HepG2 (cell line): ENCODE measurements at regions not wholly inside any gene's neighbourhood (a gene's known extent, or its start where the extent isn't known, plus 50 kb on each side); places are given as distances from the start of the nearest gene placed in this dataset.

Source experiments
- ATAC-seq: fragments of 200-7000 bp; cut with Tn5 transposase; 3 replicates; pipeline ENCODE4 v1.9.1; 2020; ENCODE audit warnings: mild to moderate bottlenecking, moderate library complexity
- BruUV-seq: library from RNA; stranded (reverse); fragments of 400-500 nt; replicated peaks from 2 replicates; lab custom pipeline; 2021; lab: Mats Ljungman, UMichigan
- CTCF ChIA-PET: fragments of 300-600 bp; formaldehyde crosslinking; extraction: SDS; loops from one replicate; lab custom pipeline; 2021; ENCODE audit warnings: low total read pairs, inconsistent platforms, low intra/inter-chr PET ratio; lab: Yijun Ruan, JAX
- POLR2A ChIA-PET: fragments of 350-600 bp; sonication (Branson Sonifier 250); formaldehyde crosslinking; loops from one replicate; lab custom pipeline; 2020; ENCODE audit warnings: antibody characterized with exemption, inconsistent platforms; lab: Yijun Ruan, JAX
- DNase-seq: peaks from one replicate; pipeline ENCODE4 v3.0.0-alpha.2; 2015; ENCODE audit warnings: low spot score
- FAIRE-seq: peaks from 3 replicates; lab custom pipeline; 2011; peaks lifted over from hg19 to GRCh38; lab: Jason Lieb, UNC
- H2AFZ ChIP-seq: one replicate; pipeline ENCODE4 v1.6.1; 2011; ENCODE audit warnings: low read length, inconsistent platforms
- H3K27ac ChIP-seq: fragments of 300-600 bp; 3 replicates; pipeline ENCODE4 v1.8.0; 2011; ENCODE audit warnings: mixed run types, mild to moderate bottlenecking, mixed read lengths, low read length, inconsistent platforms; ENCODE audit not compliant: insufficient read depth; ENCODE audit errors: extremely low read length
- H3K27me3 ChIP-seq, 2 experiments: fragments of 200-600 bp in 1 of 2; 2 replicates in 1 of 2; 3 replicates in 1 of 2; pipeline versions ENCODE4 v1.6.0 to v1.8.0; 2011; ENCODE audit warnings: low read length in 2 of 2, mild to moderate bottlenecking in 2 of 2, moderate library complexity in 2 of 2, inconsistent platforms in 1 of 2; ENCODE audit not compliant: insufficient read depth in 2 of 2, control insufficient read depth in 1 of 2
- H3K36me3 ChIP-seq, 2 experiments: fragments of 200-600 bp in 1 of 2; replicated peaks in 1 of 2; 2 replicates in 1 of 2; 3 replicates in 1 of 2; pipeline versions ENCODE4 v1.5.1 to v1.8.0; 2011; ENCODE audit warnings: low read length in 2 of 2, inconsistent platforms in 1 of 2; ENCODE audit not compliant: insufficient read depth in 2 of 2, control insufficient read depth in 1 of 2
- H3K4me1 ChIP-seq: 2 replicates; pipeline ENCODE4 v1.5.1; 2012; ENCODE audit warnings: low read length, inconsistent platforms; ENCODE audit not compliant: insufficient read depth
- H3K4me2 ChIP-seq: 2 replicates; pipeline ENCODE4 v1.6.0; 2011; ENCODE audit warnings: low read depth, low read length, inconsistent platforms
- H3K4me3 ChIP-seq, 3 experiments: fragments of 200-600 bp in 1 of 3; sonication (generic), shearing (Covaris generic) in 1 of 3; replicated peaks in 1 of 3; 2 replicates each; pipeline ENCODE4 v1.5.1; 2011 to 2016; ENCODE audit warnings: low read length in 3 of 3, inconsistent platforms in 2 of 3, low read depth in 2 of 3, mild to moderate bottlenecking in 2 of 3, control low read depth in 1 of 3, mixed read lengths in 1 of 3; ENCODE audit not compliant: insufficient read depth in 1 of 3
- H3K79me2 ChIP-seq: one replicate; pipeline ENCODE4 v1.6.1; 2011; ENCODE audit warnings: low read length, inconsistent platforms; ENCODE audit not compliant: insufficient read depth
- H3K9ac ChIP-seq: 2 replicates; pipeline ENCODE4 v1.6.0; 2011; ENCODE audit warnings: mild to moderate bottlenecking, low read depth, low read length, inconsistent platforms; ENCODE audit not compliant: insufficient read depth
- H3K9me3 ChIP-seq: 2 replicates; pipeline ENCODE4 v1.5.1; 2012; ENCODE audit warnings: mild to moderate bottlenecking, low read length
- H4K20me1 ChIP-seq: 2 replicates; pipeline ENCODE4 v1.6.0; 2011; ENCODE audit warnings: inconsistent platforms, mild to moderate bottlenecking, low read length, moderate library complexity; ENCODE audit not compliant: insufficient read depth
- CAMTA2 ChIP-seq: sonication (generic); formaldehyde crosslinking; IDR thresholded peaks from 2 replicates; pipeline ENCODE4 v1.4.0; 2020; ENCODE audit warnings: mild to moderate bottlenecking, missing genetic modification reagents, borderline replicate concordance
- CC2D1A ChIP-seq: sonication (generic); formaldehyde crosslinking; IDR thresholded peaks from 2 replicates; pipeline ENCODE4 v1.8.1; 2023; ENCODE audit warnings: mild to moderate bottlenecking, missing genetic modification reagents
- ERF ChIP-seq: IDR thresholded peaks from 2 replicates; pipeline ENCODE4 v1.6.1; 2018; ENCODE audit warnings: missing biosample characterization, missing genetic modification reagents
- HNRNPLL ChIP-seq: fragments of 200-400 bp; formaldehyde crosslinking; IDR thresholded peaks from 2 replicates; pipeline ENCODE4 v1.6.1; 2017; ENCODE audit warnings: mild to moderate bottlenecking, low read depth, low read length; ENCODE audit not compliant: poor library complexity, severe bottlenecking
- HNRNPUL1 ChIP-seq: fragments of 200-400 bp; formaldehyde crosslinking; IDR thresholded peaks from 2 replicates; pipeline ENCODE4 v1.6.1; 2017; ENCODE audit warnings: low read depth, mild to moderate bottlenecking, low read length, moderate library complexity
- MXI1 ChIP-seq: IDR thresholded peaks from 3 replicates; pipeline ENCODE4 v1.6.1; 2012; ENCODE audit warnings: low read depth, low read length, inconsistent platforms, borderline replicate concordance
- U2AF1 ChIP-seq: fragments of 200-400 bp; formaldehyde crosslinking; optimal IDR thresholded peaks from 2 replicates; pipeline ENCODE3; 2017; ENCODE audit warnings: mild to moderate bottlenecking, low read depth, low read length
- WIZ ChIP-seq: sonication (generic); formaldehyde crosslinking; IDR thresholded peaks from 2 replicates; pipeline ENCODE4 v1.5.1; 2020; ENCODE audit warnings: mild to moderate bottlenecking, missing genetic modification reagents
- ZNF766 ChIP-seq: sonication (generic); formaldehyde crosslinking; IDR thresholded peaks from 2 replicates; pipeline ENCODE4 v1.5.0; 2020; ENCODE audit warnings: missing genetic modification reagents, borderline replicate concordance
- ZSCAN12 ChIP-seq: sonication (generic); formaldehyde crosslinking; IDR thresholded peaks from 2 replicates; pipeline ENCODE4 v1.9.0; 2021; ENCODE audit warnings: mild to moderate bottlenecking, missing genetic modification reagents
- WGBS: methylation state at CpG from one replicate; pipeline ENCODE4 v1.1.6; 2017; ENCODE audit warnings: low lambda C conversion rate; 5-methylcytosine and 5-hydroxymethylcytosine counted together
- in situ Hi-C: cut with HindIII; loops from 2 replicates; pipeline ENCODE4 v1.10.0; 2017; ENCODE audit warnings: low pct_unique_long_range_greater_than_20kb; ENCODE audit not compliant: extremely low pct_ligation_motif_present
- intact Hi-C: fragments of 100-400 bp; cut with micrococcal nuclease; formaldehyde crosslinking; loops from one replicate; pipeline ENCODE4 v1.10.0; 2022; ENCODE audit not compliant: unreplicated experiment
- TF ChIP-seq, protein P1 (sequence below): sonication (generic); formaldehyde crosslinking; IDR thresholded peaks from 2 replicates; pipeline ENCODE4 v1.5.1; 2020; ENCODE audit warnings: missing genetic modification reagents, mild to moderate bottlenecking, borderline replicate concordance
- TF ChIP-seq, protein P2 (sequence below): IDR thresholded peaks from 2 replicates; pipeline ENCODE4 v1.6.1; 2012; ENCODE audit warnings: low read depth, low read length, improper control_type of control experiment
- TF ChIP-seq, protein P3 (sequence below): sonication (generic); formaldehyde crosslinking; IDR thresholded peaks from 2 replicates; pipeline ENCODE4 v1.4.0; 2020; ENCODE audit warnings: missing genetic modification reagents, borderline replicate concordance
- TF ChIP-seq, protein P4 (sequence below): fragments of 450-650 bp; IDR thresholded peaks from 2 replicates; pipeline ENCODE4 v1.6.1; 2017; ENCODE audit warnings: mild to moderate bottlenecking

DNA sequence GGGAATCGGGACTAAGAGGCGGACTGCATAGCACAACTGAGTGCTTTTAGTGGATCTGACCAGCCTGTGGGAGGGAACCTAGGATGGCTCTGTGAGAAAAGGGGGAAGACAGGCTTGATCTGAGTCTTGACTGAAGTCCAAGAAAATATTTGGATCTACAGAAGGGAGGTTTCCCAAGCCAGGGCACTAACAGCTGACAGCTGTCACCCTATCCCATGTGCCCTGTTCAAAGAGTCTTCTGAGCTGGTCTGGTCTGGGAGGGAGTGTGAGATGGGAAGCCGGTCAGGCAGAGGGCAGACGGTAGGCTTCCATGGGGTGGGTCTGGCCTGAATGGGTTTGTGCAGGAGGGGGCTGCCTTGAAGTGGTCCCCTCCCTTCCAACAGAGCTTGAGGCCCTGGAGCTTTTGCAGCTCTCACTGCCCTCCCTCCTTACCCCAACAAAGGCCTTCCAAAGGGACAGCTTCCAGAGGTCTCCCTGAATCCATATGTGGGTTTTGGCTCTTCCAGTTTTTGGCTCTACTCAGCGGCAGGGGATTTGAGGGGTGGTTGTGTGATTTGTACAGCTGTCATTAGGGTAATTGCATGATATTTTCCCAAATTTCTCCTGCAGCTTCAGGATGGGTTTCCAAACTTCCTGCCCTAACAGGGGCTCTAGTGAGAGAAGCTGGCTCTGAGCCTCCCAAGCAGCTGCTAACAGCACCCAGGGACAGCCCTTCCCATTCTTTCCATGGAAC, 643.7 kb downstream of the BCOR start:
- intact Hi-C loops: no loop called here
- BruUV-seq: no TSS peak
- in situ Hi-C loops: loop anchor here (10.0 kb wide), 1 partner anchor 61 kb away; no protein-coding TSS in a partner anchor
- WGBS: 41% methylated on average over 4 of the region's 5 CpGs
- H3K9ac ChIP-seq: no peak overlapping the region
- ChIA-PET POLR2A (no interaction called here), CTCF (no interaction called here)
- H3K4me2 ChIP-seq: no peak overlapping the region
- no peak overlapping the region for H3K4me3 ChIP-seq
- FAIRE-seq (no peak), ATAC-seq (no peak), DNase-seq (no peak)
- H2AFZ ChIP-seq: no peak overlapping the region
- H3K9me3 ChIP-seq: no peaks in the 10 kb centered on the region
- H4K20me1 ChIP-seq: no peaks in the 10 kb centered on the region
- no peaks in the 10 kb centered on the region for H3K4me1 ChIP-seq
- no peaks in the 10 kb centered on the region for H3K79me2 ChIP-seq
- no peaks in the 10 kb centered on the region for H3K27me3 ChIP-seq
- H3K27ac ChIP-seq: no peak overlapping the region
- no peaks in the 10 kb centered on the region for H3K36me3 ChIP-seq
- TF ChIP-seq, protein P1, sequence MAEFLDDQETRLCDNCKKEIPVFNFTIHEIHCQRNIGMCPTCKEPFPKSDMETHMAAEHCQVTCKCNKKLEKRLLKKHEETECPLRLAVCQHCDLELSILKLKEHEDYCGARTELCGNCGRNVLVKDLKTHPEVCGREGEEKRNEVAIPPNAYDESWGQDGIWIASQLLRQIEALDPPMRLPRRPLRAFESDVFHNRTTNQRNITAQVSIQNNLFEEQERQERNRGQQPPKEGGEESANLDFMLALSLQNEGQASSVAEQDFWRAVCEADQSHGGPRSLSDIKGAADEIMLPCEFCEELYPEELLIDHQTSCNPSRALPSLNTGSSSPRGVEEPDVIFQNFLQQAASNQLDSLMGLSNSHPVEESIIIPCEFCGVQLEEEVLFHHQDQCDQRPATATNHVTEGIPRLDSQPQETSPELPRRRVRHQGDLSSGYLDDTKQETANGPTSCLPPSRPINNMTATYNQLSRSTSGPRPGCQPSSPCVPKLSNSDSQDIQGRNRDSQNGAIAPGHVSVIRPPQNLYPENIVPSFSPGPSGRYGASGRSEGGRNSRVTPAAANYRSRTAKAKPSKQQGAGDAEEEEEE (CRISPR knock-in tag): no peak
- TF ChIP-seq MXI1 (no peak), ZNF766 (CRISPR knock-in tag) (no peak), CAMTA2 (no peak), HNRNPUL1 (no peak), U2AF1 (no peak), HNRNPLL (no peak), ZSCAN12 (CRISPR knock-in tag) (no peak), ERF (no peak), WIZ (no peak), CC2D1A (CRISPR knock-in tag) (no peak)
- TF ChIP-seq, protein P2, sequence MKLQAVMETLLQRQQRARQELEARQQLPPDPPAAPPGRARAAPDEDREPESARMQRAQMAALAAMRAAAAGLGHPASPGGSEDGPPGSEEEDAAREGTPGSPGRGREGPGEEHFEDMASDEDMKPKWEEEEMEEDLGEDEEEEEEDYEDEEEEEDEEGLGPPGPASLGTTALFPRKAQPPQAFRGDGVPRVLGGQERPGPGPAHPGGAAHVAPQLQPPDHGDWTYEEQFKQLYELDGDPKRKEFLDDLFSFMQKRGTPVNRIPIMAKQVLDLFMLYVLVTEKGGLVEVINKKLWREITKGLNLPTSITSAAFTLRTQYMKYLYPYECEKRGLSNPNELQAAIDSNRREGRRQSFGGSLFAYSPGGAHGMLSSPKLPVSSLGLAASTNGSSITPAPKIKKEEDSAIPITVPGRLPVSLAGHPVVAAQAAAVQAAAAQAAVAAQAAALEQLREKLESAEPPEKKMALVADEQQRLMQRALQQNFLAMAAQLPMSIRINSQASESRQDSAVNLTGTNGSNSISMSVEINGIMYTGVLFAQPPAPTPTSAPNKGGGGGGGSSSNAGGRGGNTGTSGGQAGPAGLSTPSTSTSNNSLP: no peak
- TF ChIP-seq, protein P3, sequence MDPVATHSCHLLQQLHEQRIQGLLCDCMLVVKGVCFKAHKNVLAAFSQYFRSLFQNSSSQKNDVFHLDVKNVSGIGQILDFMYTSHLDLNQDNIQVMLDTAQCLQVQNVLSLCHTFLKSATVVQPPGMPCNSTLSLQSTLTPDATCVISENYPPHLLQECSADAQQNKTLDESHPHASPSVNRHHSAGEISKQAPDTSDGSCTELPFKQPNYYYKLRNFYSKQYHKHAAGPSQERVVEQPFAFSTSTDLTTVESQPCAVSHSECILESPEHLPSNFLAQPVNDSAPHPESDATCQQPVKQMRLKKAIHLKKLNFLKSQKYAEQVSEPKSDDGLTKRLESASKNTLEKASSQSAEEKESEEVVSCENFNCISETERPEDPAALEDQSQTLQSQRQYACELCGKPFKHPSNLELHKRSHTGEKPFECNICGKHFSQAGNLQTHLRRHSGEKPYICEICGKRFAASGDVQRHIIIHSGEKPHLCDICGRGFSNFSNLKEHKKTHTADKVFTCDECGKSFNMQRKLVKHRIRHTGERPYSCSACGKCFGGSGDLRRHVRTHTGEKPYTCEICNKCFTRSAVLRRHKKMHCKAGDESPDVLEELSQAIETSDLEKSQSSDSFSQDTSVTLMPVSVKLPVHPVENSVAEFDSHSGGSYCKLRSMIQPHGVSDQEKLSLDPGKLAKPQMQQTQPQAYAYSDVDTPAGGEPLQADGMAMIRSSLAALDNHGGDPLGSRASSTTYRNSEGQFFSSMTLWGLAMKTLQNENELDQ (CRISPR knock-in tag): no peak
- TF ChIP-seq, protein P4, sequence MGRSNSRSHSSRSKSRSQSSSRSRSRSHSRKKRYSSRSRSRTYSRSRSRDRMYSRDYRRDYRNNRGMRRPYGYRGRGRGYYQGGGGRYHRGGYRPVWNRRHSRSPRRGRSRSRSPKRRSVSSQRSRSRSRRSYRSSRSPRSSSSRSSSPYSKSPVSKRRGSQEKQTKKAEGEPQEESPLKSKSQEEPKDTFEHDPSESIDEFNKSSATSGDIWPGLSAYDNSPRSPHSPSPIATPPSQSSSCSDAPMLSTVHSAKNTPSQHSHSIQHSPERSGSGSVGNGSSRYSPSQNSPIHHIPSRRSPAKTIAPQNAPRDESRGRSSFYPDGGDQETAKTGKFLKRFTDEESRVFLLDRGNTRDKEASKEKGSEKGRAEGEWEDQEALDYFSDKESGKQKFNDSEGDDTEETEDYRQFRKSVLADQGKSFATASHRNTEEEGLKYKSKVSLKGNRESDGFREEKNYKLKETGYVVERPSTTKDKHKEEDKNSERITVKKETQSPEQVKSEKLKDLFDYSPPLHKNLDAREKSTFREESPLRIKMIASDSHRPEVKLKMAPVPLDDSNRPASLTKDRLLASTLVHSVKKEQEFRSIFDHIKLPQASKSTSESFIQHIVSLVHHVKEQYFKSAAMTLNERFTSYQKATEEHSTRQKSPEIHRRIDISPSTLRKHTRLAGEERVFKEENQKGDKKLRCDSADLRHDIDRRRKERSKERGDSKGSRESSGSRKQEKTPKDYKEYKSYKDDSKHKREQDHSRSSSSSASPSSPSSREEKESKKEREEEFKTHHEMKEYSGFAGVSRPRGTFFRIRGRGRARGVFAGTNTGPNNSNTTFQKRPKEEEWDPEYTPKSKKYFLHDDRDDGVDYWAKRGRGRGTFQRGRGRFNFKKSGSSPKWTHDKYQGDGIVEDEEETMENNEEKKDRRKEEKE: no peak
